OCI-LY1 (cell line): ENCODE measurements at regions not wholly inside any gene's neighbourhood (a gene's known extent, or its start where the extent isn't known, plus 50 kb on each side); places are given as distances from the start of the nearest gene placed in this dataset.

Experiments
- CTCF ChIP-seq: fragments of 200-600 bp; sonication (generic), shearing (Covaris generic); IDR thresholded peaks from 2 replicates; pipeline ENCODE4 v1.5.1; 2017; ENCODE audit warnings: mild to moderate bottlenecking, antibody characterized with exemption, low read length, moderate library complexity, mixed read lengths
- EZH2 ChIP-seq: fragments of 200-600 bp; sonication (generic), shearing (Covaris generic); IDR thresholded peaks from 2 replicates; pipeline ENCODE4 v1.8.0; 2017; ENCODE audit warnings: borderline replicate concordance, mixed run types, mild to moderate bottlenecking, antibody characterized with exemption, low read length, moderate library complexity, mixed read lengths

- no peak for TF ChIP-seq CTCF
- TF ChIP-seq EZH2, result no peak
Observed at GRCh38 chr2:19292007-19292406, 66.4 kb downstream of the OSR1 start.
